SK-N-SH (cell line): ENCODE measurements at regions not wholly inside any gene's neighbourhood (a gene's known extent, or its start where the extent isn't known, plus 50 kb on each side); places are given as distances from the start of the nearest gene placed in this dataset.

Source experiments
- EP300 ChIP-seq, 2 experiments: IDR thresholded peaks; 2 replicates each; pipeline versions ENCODE4 v1.4.0 to v1.6.1; 2012; ENCODE audit warnings: borderline replicate concordance in 1 of 2, low read depth in 1 of 2, low read length in 1 of 2
- GABPA ChIP-seq: IDR thresholded peaks from 2 replicates; pipeline ENCODE4 v1.4.0; 2012; ENCODE audit warnings: low read depth, mild to moderate bottlenecking
- TF ChIP-seq, protein P1 (sequence below): IDR thresholded peaks from 2 replicates; pipeline ENCODE4; 2012

DNA sequence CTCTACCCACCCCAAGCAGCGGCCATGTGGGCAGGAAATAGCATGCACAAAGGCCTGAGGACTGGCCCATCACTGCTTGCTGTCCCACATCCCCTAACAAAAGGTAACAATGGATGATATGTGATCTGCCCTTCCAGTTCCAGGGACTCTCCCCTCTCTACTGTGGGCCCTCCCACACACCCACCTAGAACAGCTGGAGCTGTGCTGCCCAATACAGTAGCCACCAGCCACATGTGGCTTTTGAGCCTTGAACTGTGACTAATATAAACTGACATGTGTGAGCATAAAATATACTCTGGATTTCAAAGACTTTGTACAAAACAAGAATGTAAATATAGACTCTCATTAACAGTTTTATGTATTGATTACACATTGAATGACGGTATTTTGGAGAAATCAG is 78.1 kb downstream of the C5orf15 start:
- TF ChIP-seq EP300 (IDR thresholded peaks at IDR 0.05; ENCODE audit: borderline replicate concordance in 1 of 2, low read depth in 1 of 2, low read length in 1 of 2) (no peak), GABPA (no peak)
- TF ChIP-seq, protein P1, sequence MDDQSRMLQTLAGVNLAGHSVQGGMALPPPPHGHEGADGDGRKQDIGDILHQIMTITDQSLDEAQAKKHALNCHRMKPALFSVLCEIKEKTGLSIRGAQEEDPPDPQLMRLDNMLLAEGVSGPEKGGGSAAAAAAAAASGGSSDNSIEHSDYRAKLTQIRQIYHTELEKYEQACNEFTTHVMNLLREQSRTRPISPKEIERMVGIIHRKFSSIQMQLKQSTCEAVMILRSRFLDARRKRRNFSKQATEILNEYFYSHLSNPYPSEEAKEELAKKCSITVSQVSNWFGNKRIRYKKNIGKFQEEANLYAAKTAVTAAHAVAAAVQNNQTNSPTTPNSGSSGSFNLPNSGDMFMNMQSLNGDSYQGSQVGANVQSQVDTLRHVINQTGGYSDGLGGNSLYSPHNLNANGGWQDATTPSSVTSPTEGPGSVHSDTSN = no peak
